ENCODE measurements at regions not wholly inside any gene's neighbourhood (a gene's known extent, or its start where the extent isn't known, plus 50 kb on each side); places are given as distances from the start of the nearest gene placed in this dataset.

DNA sequence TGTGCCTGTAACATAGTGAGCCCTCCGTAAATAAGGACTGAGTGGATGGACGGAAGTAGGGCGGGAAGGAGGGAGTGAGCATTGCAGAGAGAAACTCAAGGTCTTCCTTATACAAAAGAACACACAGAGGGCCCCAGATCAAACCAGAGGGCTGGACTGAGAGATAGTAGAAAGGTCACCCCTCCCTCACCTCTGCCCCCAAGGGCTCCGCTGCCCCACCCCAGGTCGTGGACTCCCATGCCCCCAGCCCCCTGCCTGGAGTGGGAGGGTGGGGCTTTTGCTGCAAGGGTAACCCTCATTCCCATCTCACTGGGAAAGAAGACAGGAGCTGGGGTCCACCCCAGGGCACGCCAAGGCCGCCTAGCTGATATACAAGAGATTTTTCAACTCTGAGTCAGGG is 157.0 kb downstream of the MN1 start:
- TF ChIP-seq, protein P1, sequence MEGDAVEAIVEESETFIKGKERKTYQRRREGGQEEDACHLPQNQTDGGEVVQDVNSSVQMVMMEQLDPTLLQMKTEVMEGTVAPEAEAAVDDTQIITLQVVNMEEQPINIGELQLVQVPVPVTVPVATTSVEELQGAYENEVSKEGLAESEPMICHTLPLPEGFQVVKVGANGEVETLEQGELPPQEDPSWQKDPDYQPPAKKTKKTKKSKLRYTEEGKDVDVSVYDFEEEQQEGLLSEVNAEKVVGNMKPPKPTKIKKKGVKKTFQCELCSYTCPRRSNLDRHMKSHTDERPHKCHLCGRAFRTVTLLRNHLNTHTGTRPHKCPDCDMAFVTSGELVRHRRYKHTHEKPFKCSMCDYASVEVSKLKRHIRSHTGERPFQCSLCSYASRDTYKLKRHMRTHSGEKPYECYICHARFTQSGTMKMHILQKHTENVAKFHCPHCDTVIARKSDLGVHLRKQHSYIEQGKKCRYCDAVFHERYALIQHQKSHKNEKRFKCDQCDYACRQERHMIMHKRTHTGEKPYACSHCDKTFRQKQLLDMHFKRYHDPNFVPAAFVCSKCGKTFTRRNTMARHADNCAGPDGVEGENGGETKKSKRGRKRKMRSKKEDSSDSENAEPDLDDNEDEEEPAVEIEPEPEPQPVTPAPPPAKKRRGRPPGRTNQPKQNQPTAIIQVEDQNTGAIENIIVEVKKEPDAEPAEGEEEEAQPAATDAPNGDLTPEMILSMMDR (IDR thresholded peaks at IDR 0.05; ENCODE audit: low read length): no peak
- TF ChIP-seq EZH2 (optimal IDR thresholded peaks at IDR 0.05; ENCODE audit: low read depth, low read length): no peak
- no peak for TF ChIP-seq EZH2phosphoT487 (IDR thresholded peaks at IDR 0.05; ENCODE audit: low read length)

Measured in MM.1S (cell line).